Activated B cell treated with CpG ODN at 0.5 μM for 24 hours (primary cell): ENCODE measurements at regions not wholly inside any gene's neighbourhood (a gene's known extent, or its start where the extent isn't known, plus 50 kb on each side); places are given as distances from the start of the nearest gene placed in this dataset.

Experiments
- ATAC-seq: fragments of 200-7000 bp; cut with Tn5 transposase; one replicate; pipeline ENCODE4 v1.10.0; 2021; ENCODE audit warnings: low read depth, mild to moderate bottlenecking, moderate library complexity
- CTCF ChIA-PET: fragments of 350-600 bp; sonication (Branson Sonifier 250); formaldehyde crosslinking; loops from one replicate; lab custom pipeline; 2021; ENCODE audit warnings: antibody characterized with exemption; lab: Charles Lee
- POLR2A ChIA-PET: fragments of 350-600 bp; sonication (Branson Sonifier 250); formaldehyde crosslinking; loops from one replicate; lab custom pipeline; 2021; ENCODE audit warnings: antibody characterized with exemption; lab: Charles Lee
- DNase-seq: peaks from one replicate; pipeline ENCODE4 v3.0.0; 2022
- H3K27ac Mint-ChIP-seq: one replicate; pipeline ENCODE4 v1.8.0; 2020; ENCODE audit warnings: mixed read lengths
- H3K27me3 Mint-ChIP-seq: one replicate; pipeline ENCODE4 v1.8.0; 2021; ENCODE audit warnings: mixed read lengths
- H3K36me3 Mint-ChIP-seq: one replicate; pipeline ENCODE4 v1.8.0; 2021; ENCODE audit warnings: low read depth, mixed read lengths
- H3K4me1 Mint-ChIP-seq: one replicate; pipeline ENCODE4 v1.8.0; 2021; ENCODE audit warnings: mixed read lengths
- H3K4me3 Mint-ChIP-seq: one replicate; pipeline ENCODE4 v1.8.0; 2020; ENCODE audit warnings: mild to moderate bottlenecking, mixed read lengths
- H3K9me3 Mint-ChIP-seq: one replicate; pipeline ENCODE4 v1.8.0; 2020; ENCODE audit warnings: mixed read lengths
- CTCF ChIP-seq: fragments of 200-600 bp; IDR thresholded peaks from one replicate; pipeline ENCODE4 v1.8.0; 2022; ENCODE audit warnings: antibody characterized with exemption, mild to moderate bottlenecking
- intact Hi-C: fragments of 100-400 bp; cut with micrococcal nuclease; formaldehyde crosslinking; loops from one replicate; pipeline ENCODE4 v1.15.1; 2024

DNA sequence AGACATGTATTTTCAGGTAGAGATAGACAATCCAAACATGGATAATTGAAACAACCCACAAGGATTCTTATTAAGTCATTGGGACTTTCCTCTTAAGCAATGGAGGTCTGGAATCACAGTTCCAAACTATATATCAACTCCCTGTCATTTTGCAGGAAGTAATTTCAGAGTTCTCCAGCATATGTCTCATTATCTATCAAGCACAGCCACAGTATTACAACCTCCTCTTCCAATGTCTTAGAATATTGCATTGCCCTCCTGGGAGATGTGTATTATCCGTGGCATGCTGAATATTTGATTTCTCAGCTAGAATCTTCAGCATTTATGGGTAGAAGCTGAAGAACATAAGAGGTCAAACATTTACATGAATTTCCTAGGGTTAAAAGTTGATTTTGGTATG, 1255.8 kb downstream of the SORCS1 start:
- DNase-seq = no peak
- Mint-ChIP-seq H3K27ac (no peak overlapping the region), H3K36me3 (no peaks in the 10 kb centered on the region), H3K9me3 (peaks cover 3% of the 10 kb centered on the region), H3K4me3 (no peak overlapping the region), H3K27me3 (no peaks in the 10 kb centered on the region), H3K4me1 (no peaks in the 10 kb centered on the region)
- CTCF ChIA-PET = no interaction called here
- POLR2A ChIA-PET = no interaction called here
- intact Hi-C loops = no loop called here
- TF ChIP-seq CTCF = no peak
- no peak for ATAC-seq

GRCh38 chr10:105885495-105885894, 1244.4 kb downstream of the SORCS3 start:
- Mint-ChIP-seq H3K27me3 (no peaks in the 10 kb centered on the region), H3K4me1 (no peaks in the 10 kb centered on the region), H3K9me3 (peaks cover 2% of the 10 kb centered on the region), H3K4me3 (no peak overlapping the region), H3K27ac (no peak overlapping the region), H3K36me3 (no peaks in the 10 kb centered on the region)
- DNase-seq = no peak
- ATAC-seq = no peak
- ChIA-PET CTCF (no interaction called here), POLR2A (no interaction called here)
- intact Hi-C loops = no loop called here
- TF ChIP-seq CTCF = no peak

DNA sequence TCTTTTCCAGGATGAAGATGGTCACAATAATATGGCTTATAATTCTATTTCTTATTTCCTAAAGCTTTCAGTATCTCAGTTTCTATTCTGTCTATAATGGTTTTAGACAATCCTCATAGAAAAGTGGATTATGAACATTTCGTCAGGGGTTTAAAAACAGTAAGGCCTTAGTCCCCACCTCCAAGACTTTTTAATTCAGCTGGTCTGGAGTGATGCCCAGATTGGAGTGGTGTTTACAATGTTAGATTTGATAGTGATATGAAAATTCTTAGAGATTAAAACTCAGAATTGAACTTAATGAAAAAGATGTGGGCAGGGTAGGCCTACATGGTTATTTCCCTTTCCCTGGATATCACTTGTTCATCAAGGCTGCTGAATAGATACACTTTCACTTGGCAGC, 1238.3 kb downstream of the SORCS3 start:
- ATAC-seq (no peak), DNase-seq (no peak)
- Mint-ChIP-seq H3K27ac (no peak overlapping the region), H3K27me3 (no peaks in the 10 kb centered on the region), H3K4me1 (no peaks in the 10 kb centered on the region), H3K4me3 (no peak overlapping the region), H3K36me3 (no peaks in the 10 kb centered on the region), H3K9me3 (peaks cover 2% of the 10 kb centered on the region)
- TF ChIP-seq CTCF = no peak
- ChIA-PET POLR2A (no interaction called here), CTCF (no interaction called here)
- intact Hi-C loops = no loop called here

DNA sequence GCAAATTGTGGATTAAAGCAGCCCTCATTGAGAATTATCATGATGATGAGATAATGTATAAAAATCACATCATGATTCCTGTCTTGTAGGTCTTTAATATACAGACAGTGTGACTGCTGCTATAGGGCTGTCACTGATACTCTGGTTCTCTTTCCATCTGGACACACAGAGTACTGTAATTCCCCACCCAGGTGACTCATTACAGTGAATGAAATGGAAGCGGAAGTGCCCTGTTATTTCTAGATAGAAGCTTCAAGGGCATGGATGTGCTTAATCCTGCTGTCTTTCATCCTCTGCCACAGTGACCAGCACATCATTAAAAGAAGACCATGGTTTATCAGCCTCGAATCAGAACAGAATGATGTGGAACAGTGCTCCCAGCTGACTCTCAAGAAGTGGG, 1234.0 kb downstream of the SORCS3 start:
- intact Hi-C loops = no loop called here
- ATAC-seq = no peak

DNA sequence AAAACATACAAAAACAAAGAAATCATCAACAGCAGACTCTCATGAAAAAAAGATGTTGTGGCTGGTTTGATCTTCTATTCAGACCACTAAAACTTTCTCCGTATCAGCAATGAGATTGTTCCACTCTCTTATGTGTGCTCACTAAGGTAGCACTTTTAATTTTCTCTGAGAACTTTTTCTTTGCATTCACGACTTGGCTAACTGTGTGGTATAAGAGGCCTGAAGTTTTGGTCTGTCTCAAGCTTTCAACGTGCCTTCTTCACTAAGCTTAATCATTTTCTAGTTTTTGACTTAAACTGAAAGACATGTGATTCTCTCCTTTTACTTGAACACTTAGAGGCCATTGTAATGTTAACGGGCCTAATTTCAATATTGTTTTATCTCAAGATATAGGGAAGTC, 1231.6 kb downstream of the SORCS3 start:
- ChIA-PET CTCF (no interaction called here), POLR2A (no interaction called here)
- Mint-ChIP-seq H3K27me3 (no peaks in the 10 kb centered on the region), H3K36me3 (no peaks in the 10 kb centered on the region), H3K4me3 (no peak overlapping the region), H3K27ac (no peak overlapping the region), H3K4me1 (no peaks in the 10 kb centered on the region), H3K9me3 (peaks cover 12% of the 10 kb centered on the region)
- DNase-seq = no peak
- TF ChIP-seq CTCF = no peak
- intact Hi-C loops = no loop called here
- no peak for ATAC-seq

More for the DNA sequence above, 1234.0 kb downstream of the SORCS3 start:
- no peak overlapping the region for H3K4me3 Mint-ChIP-seq
- peaks cover 14% of the 10 kb centered on the region for H3K9me3 Mint-ChIP-seq
- no peaks in the 10 kb centered on the region for H3K4me1 Mint-ChIP-seq
- CTCF ChIA-PET = no interaction called here
- TF ChIP-seq CTCF = no peak
- DNase-seq = no peak
- H3K36me3 Mint-ChIP-seq = no peaks in the 10 kb centered on the region
- no peaks in the 10 kb centered on the region for H3K27me3 Mint-ChIP-seq
- no peak overlapping the region for H3K27ac Mint-ChIP-seq
- POLR2A ChIA-PET = no interaction called here
